ENCODE measurements at regions not wholly inside any gene's neighbourhood (a gene's known extent, or its start where the extent isn't known, plus 50 kb on each side); places are given as distances from the start of the nearest gene placed in this dataset.
"Not testable (repeated sequence)": the region's sequence is repeated elsewhere in the genome, so short reads cannot be mapped to it uniquely, and the experiment has no call there.

DNA sequence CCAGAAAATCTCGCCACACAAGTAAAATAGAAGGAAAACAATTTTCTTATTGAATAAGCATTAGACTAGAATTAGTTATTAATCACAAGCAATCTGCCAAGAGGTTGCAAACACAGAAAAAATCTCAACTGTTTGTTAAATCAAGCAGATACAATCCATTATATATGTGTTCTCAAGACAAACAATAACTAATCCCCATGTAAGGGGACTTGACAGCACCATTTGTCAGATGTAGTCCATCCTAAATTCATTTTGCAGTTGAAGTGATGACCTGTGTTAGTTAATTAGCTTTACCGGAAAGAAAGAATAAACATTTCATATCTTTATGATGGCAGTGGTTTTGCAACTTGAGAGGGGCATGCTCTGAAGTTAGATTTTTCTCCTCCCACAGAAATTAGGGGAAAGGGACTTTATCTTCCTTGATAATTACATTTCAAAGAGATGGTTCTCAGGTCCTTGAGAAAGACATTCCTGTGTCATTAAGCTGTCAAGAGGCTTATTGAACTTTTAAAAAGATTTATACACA, 1588.0 kb downstream of the GRIK2 start:
- no peak for DNase-seq

DNA sequence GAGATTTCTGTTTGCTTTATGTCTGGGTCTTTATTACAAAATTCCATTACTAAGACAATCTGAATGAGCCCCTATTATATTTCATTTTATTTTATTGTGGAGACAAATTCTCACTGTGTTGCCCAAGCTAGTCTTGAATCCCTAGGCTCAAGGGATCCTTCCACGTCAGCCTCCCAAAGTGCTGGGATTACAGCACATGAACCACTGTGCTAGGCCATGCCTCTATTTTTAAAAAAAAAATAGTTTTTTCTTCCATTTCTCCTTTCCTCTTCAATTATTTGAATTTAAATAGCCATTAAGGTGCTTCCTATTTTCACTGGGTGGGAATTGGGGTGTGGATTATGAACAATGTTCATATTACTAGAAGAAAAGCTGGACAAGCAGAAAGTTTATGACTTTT, 1587.4 kb downstream of the GRIK2 start:
- no peak for DNase-seq

- DNase-seq = no peak
Measured at GRCh38 chr6:102961902-102962301, 1568.4 kb downstream of the GRIK2 start.

GRCh38 chr6:102950967-102951366, 1557.5 kb downstream of the GRIK2 start:
- no peak for DNase-seq

GRCh38 chr6:102944475-102944874, 1551.0 kb downstream of the GRIK2 start:
- no peak for DNase-seq

DNA sequence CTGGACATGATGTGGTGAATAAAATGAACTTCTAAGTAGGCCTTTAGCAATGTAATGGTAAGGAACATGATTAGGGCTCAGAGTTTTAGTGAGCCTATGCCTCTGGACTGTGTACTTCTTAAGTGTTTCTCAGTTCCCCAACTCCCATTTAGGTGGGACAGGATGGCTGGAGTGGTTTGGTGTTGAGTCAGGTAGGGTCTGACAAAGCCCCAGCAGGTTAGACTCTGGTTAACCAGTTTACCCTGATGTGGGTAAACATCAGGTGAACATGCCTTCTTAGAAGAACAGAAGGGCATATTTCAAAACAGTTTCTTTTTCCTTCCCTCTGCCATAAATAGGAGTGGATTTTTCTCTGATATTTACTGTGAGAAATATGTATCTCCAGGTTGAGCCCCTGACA, 1548.7 kb downstream of the GRIK2 start:
- DNase-seq = no peak

DNA sequence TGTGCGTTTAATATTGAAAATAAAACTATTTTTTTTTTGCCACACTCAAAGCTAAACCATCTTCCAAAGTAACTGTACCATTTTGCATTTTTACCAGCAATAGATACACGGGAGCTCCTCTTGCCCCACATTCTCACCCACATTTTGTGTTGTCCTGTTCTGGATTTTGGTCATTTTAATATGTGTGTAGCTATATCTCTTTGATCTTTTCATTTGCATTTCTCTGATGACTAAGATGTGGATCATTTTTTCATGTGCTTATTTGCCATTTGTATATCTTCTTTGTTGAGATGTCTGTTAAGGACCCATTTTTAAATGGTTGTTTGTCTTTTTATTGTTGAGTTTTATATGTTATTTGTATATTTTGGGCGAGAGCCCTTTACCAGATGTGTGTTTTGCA, 1543.5 kb downstream of the GRIK2 start:
- no peak for DNase-seq

GRCh38 chr6:102928109-102928508, 1534.6 kb downstream of the GRIK2 start:
- DNase-seq = no peak

- DNase-seq = no peak
Measured at GRCh38 chr6:102918161-102918560, 1524.7 kb downstream of the GRIK2 start.

DNA sequence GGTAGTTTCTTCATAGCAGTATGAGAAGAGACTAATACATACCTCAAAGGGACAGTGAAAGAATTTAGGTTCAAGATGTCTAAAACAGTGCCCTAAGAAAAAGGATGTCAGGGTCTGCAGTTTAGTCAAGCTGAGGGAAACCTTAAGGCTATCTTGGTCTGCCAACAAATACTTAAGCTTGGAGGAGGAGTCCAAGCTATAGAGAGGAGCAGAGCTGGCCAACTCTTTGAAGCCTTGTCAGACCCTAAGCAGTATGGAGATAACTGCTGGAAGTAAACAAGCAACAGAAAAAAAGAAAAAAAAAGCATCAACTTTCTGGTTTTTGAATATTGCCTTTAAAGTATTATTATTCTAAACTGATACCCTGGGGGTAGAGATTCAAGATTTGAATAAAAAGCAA, 1518.1 kb downstream of the GRIK2 start:
- no peak for DNase-seq

- DNase-seq = not testable (repeated sequence)
Measured at GRCh38 chr6:102910701-102911139, 1517.2 kb downstream of the GRIK2 start.

DNA sequence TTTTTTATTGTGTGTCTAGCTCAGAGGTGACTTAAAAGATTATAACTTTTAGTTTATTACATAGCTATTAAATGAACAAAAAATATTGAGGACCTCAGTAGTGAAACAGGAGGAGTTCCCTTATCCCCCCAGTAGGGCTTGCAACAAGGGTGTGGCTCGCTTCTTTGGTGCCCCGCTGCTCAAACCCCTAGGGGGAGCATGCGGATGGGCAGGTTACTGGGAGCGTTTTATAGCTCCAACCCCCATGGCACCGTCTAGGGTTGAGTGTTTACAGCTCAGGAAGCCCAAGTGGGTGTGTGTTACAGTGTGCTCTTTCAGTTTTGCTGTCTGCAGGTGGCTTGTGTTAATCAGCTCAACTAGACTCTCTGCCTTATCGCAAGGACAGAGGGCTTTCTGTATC, 1513.7 kb downstream of the GRIK2 start:
- no peak for DNase-seq

- no peak for DNase-seq
Measured at GRCh38 chr6:102902471-102902870, 1509.0 kb downstream of the GRIK2 start.

GRCh38 chr6:102895683-102896082, 1502.2 kb downstream of the GRIK2 start:
- DNase-seq = no peak

- DNase-seq = no peak
Measured at GRCh38 chr6:102885165-102885564, 1491.7 kb downstream of the GRIK2 start.

GRCh38 chr6:102853249-102853955, 1459.9 kb downstream of the GRIK2 start:
- peak; percentile 9 to 16 for DNase-seq

GRCh38 chr6:102848796-102849195, 1455.3 kb downstream of the GRIK2 start:
- no peak for DNase-seq

- DNase-seq = no peak
Measured at GRCh38 chr6:102848210-102848609, 1454.7 kb downstream of the GRIK2 start.

DNA sequence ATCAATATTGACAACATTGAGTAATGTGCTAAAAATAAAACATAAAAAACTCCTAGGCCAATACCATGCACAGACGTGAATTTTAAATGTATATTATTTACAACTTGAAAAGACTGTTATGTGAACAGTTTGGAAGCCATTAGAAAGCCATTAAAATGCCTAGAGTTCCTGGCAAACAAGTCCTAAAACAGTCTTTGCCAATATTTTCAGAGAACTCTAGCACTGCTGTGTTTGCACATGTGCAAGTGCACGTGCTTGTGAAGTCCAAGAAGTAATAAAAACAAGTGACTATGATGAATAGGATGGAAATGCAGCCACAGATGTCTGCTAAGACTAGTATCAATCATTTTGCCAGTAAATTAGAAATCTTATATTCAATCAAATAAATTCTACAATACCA, 1447.6 kb downstream of the GRIK2 start:
- peak; percentile 18 to 20 for DNase-seq

DNA sequence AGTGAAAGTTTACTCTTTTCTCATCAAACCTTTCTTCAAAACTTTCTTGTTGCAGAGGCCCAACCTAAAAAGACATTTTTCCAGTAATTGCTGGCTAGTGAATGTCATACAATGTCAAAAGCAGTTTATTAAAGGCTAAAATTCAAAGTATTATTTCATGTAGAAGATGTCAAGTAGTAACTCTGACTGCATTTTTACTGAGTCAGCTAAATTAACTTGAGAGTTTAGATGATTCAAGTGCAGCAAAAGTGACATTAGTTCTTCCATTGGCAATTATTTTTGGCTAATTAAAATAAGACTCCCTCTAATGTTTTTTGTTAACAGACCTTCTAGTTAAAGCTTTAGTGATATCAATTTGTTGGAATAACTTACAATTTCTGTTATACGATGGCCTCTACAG, 1438.5 kb downstream of the GRIK2 start:
- DNase-seq = no peak

GRCh38 chr6:102820098-102820497, 1426.6 kb downstream of the GRIK2 start:
- DNase-seq = no peak

- no peak for DNase-seq
Measured at GRCh38 chr6:102815207-102815606, 1421.7 kb downstream of the GRIK2 start.

- no peak for DNase-seq
Measured at GRCh38 chr6:102813489-102814275, 1420.2 kb downstream of the GRIK2 start.

DNA sequence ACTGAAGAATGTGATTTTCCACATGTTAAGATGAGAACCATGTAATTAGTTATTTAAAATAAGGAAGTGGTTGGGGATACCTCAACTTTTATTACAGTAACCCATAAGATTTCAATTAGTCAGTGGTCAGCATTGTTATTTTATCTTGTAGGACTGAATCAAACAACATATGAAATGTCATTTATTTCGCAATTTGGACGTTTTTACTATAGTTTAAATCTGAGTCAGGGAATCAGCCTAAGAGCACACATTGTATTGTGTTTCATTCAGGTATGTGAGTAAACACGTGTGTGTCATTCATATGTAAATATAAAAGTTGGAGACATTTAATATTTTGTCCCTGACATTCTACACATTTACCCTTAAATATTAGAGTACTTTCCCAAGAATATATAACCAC, 1418.7 kb downstream of the GRIK2 start:
- DNase-seq = no peak

All from SHP77 (cell line).